Activated CD4-positive, CD25-positive, alpha-beta regulatory T cell (primary cell): ENCODE measurements at regions not wholly inside any gene's neighbourhood (a gene's known extent, or its start where the extent isn't known, plus 50 kb on each side); places are given as distances from the start of the nearest gene placed in this dataset.
"Not testable (repeated sequence)": the region's sequence is repeated elsewhere in the genome, so short reads cannot be mapped to it uniquely, and the experiment has no call there.

Experiments
- DNase-seq, 4 experiments: peaks; one replicate each; lab custom pipeline; 2025; lab: John Stamatoyannopoulos, UW

GRCh38 chr10:25867321-25867720 lies 66.7 kb upstream of the MYO3A start:
- no peak for DNase-seq

GRCh38 chr10:25869067-25869591 lies 64.9 kb upstream of the MYO3A start:
- DNase-seq = no peak

DNA sequence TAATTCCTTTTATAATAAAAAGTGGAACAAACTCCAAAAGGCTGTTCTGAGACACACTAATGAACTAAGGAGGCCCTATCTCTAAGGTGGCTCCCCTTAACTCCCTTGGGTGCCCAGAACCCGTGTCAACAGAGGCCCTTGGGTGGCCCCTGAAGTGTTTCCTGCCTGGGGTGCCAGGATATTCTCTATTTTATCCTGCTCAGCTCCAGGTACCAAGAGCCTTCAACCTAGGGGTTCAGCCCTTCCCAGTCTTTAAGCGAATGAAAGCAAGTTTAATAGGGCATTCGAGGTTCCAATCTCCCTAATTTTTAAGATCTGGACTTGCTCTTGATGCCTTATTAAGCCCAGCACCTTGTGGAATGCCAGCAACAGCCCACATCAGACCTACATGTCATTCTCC lies 64.4 kb upstream of the MYO3A start:
- no peak for DNase-seq

GRCh38 chr10:25874402-25874801 lies 59.6 kb upstream of the MYO3A start:
- DNase-seq = not testable (repeated sequence)

DNA sequence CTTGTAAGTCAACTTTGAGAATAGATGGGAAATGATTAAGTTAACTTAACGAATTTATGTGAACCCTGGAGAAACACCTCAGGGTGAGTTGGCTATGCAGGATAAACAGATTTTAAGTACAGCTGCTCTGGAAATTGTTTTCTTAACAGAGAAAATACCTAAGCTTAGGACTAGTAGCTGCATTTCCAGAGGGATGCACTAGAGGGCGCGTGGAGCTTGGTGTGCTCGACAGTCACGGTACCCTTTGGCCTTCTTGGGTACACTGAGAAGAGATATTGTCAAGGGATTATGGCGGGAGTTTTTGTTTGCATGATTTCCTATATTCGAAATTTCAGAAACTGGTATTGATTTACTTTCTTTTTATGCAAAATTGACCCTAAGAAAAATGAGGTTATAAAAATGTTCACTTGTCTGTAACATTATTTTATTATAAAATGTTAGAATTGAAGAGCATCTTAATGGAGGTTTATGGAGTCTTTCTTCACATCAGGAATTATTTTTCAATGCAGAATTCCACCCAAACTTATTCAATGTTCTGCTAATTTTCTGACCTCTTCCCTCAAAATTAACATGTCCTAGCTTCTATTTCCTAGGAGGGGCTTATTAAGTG lies 58.4 kb upstream of the MYO3A start:
- peak; percentile 15 to 51 (median 32) for DNase-seq

DNA sequence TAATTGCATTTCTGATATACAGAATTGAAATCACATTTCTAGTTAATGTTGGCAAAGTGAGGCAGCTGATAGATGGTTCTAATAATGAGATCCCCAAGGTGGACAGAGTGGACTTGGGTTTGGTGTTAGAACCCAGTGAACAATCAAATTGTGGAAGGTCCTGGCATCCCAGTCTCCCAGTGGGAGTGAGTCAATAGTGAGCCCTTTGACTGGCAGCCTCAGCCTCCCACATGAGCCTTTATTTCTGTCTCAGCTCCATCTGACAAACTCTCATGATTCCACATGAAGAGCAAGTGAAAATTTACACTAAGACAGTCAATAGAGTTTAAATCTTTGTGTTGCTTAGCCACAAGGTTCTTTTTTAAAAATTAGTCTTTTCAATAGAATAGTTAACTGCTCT lies 56.7 kb upstream of the MYO3A start:
- DNase-seq = no peak
